ENCODE measurements at regions not wholly inside any gene's neighbourhood (a gene's known extent, or its start where the extent isn't known, plus 50 kb on each side); places are given as distances from the start of the nearest gene placed in this dataset.

GRCh38 chr18:37787452-37787851 is 221.9 kb upstream of the CELF4 start:
- no peak for DNase-seq

DNA sequence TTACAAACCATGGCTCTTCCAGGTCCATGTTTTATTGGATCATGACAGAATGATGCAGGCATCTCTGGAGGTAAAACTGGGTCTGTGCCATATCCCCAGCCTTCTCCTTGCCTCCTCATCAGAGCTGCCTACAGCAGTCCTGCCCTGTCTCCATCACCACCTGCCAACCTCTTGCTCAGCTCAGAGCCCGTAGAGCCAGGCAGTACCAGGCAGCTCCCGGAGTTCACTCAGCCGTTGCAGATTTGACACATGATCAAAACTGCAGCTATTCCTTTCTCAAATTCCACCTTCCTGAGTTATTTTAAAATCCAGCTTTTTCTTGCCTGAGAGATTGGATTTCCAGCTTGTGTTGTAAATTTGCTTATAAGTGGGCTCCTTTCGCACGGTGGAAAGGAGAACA is 218.2 kb upstream of the CELF4 start:
- DNase-seq, result no peak

DNA sequence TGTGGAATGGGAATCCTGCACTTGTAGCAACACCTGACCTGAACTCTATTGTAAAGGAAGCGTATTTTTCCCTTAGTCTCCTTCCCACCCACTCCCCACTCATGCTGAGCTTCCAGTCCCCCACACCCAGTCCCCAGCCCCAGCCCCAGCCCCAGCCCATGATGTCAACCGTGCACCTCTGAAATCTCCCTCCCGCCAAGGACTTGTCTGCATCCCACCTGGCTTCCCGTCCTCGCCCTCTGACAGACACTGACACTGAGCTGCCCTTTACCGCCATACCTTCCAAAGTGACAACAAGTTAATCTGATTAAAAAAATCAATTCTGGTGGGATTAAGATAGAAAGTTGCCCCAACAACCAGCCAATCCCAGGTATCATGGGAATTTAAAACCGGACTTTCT is 213.6 kb upstream of the CELF4 start:
- no peak for DNase-seq

DNA sequence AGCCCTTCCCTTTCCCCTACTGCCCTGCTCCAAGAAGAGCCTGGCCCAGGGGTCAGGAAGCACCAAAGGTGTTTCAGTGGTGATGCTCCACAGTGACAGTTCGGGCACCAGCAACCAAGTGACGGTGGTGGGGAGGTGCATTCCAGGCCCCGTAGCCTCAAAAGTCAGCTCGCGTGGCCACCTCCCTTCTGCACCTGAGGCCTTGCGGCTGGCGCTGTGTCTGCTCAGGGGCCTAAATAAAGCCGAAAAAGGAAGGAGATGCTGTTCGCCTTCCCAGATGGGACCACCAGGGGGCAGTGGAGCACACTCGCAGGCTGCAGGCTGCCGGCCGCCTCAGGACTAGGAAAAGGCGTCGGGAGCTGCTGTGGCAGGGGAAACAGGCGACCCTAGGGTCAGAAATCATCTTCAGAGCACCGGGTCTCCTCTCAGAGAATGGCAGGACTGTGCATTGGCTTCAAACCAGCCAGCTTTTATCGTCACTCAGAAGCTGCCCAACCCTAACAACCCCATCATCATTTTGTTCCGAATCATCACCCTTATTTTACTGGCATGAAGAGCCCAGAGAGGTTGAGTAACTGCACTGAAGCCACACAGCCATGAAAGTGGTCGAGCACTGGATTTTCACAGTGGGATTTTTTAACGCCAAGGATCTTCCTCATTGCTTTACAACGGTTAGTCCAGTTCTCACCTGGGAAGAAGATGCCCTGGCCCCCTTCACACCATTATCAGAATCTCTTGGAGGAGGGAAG is 213.0 kb upstream of the CELF4 start:
- DNase-seq, result no peak

GRCh38 chr18:37769826-37770225 is 204.2 kb upstream of the CELF4 start:
- no peak for DNase-seq

- no peak for DNase-seq
Measured at GRCh38 chr18:37764541-37765288, 199.1 kb upstream of the CELF4 start.

DNA sequence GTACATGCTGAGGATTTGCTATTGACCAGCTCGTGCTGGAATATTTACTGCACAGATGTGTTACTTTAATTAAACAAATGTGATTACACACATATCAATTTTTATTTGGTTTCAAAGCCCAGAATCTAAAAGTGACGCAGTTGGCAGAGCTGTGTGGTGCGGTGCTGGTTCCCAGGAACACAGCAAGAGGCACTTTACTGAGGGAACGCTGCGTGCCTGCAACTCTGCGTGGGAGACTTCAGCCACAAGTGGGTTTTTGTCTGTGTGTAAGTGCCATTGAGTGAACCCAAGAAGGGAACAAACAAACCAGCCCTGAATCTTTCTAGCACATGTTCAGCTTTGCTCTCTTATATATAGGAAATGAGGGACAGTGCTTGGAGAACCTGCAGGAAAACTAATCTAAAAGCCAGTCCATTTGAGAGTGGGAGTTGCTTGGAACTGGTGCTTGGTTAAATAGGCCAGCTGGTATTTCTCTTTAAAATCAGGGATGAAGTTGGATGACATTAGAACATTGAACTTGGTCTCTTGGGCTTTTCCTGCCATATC is 196.6 kb upstream of the CELF4 start:
- DNase-seq, result no peak

- DNase-seq, result no peak
Measured at GRCh38 chr18:37754141-37754540, 188.5 kb upstream of the CELF4 start.

DNA sequence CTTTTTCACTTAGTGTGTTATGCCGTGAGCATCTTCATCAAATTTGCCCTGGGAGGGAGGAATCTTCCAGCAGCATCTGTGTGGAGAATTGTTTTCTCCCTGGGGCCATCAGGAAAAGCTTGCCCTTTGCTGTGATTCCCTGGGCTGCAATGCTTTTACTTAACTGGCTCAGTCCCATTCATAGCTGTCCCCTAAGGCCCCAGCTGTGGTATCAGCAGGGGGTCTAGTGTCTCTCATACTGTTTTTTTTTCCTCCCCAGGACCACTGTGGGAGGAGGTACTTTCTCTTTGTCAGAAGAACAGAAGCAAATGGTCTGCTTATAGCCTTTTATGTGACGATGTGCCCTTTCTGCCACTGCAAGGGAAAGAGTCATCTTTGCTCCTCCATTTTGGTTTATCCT is 176.8 kb upstream of the CELF4 start:
- no peak for DNase-seq

GRCh38 chr18:37741032-37741623 is 175.5 kb upstream of the CELF4 start:
- no peak for DNase-seq

DNA sequence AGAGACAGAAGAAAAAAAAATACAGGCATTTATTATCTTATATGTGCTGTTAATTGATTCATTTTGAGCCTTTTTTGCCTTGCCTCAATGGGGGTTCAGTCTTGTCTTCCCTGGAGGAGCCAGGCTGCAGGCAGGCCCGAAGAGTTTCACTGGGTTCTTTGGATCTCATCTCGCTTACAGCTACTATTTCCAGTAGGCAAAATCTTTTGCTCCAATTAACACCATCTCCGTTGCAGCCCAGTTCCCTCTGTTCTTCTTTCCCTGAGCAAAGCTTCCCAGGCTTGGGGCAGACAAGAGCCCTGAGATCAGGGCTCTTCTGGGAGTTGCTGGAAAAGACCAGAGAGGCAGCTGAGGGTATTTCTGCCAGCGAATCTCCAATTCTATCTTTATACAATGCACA is 168.8 kb upstream of the CELF4 start:
- DNase-seq, result no peak

- DNase-seq, result no peak
Measured at GRCh38 chr18:37729716-37730115, 164.1 kb upstream of the CELF4 start.

GRCh38 chr18:37724206-37724605 is 158.6 kb upstream of the CELF4 start:
- DNase-seq, result no peak

DNA sequence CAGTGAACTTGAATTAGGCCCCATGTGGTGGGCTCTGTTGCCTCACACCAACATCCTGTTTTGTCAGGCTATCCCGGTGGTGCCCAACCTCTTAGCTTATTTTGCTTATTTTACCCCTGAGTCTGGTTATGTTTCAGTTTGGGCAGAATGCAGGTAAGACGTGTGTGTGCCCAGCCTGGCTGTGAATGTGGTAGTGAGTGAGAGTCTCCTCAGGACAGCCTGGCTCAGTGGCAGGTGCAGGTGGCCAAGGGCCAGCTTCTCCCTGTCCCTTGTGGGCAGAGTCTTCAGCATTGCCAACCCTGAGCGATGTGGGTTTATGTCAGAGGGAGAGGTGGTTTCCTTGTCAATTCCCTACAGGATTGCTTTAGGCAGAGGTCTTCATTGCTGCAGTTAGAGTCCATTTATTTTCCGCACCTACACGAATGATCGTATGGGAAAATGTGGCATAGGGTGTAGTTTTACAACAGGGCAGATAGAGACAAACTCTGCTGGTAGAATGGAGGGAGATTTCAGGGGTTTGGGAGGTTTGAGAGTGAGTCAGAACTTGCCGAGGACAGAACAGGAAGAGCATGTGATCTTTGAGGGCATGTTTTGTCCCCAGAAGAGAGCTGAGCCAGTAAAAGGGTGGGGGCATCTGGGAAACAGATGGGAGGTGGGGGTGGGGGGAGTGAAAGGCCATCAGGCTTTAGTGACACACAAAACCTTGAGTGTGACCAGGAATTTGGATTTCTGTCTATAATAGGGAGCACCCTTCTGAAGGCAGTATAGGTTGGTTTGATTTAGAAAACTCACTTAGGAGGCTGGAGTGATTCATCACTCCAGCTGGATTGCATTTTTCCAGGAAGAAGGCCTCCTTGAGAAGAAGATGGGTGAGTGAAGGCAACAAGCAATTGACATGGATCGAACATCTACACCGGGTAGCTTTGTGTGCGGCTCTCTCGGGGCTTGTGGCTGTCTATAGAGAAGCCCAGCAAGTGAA is 156.2 kb upstream of the CELF4 start:
- DNase-seq, result no peak

DNA sequence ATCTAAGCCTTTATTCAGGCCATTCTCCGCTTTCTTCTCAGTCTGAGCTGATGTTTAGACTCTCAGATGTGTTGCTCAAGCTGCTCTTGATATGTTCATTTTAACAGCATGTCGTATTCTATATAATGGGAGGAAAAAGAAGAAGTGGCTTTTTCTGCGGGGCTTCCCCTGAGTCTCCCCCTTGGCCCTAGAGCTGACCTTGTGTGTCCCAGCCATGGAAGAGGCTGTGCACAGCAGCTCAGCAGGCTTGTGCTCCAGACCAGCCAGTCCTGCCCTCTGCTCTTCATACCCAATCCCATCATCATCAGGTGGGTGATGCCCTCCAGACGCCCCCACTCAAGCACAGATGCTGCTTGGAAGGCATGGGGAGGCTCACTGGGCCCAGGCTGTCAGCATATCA is 155.1 kb upstream of the CELF4 start:
- DNase-seq, result no peak

DNA sequence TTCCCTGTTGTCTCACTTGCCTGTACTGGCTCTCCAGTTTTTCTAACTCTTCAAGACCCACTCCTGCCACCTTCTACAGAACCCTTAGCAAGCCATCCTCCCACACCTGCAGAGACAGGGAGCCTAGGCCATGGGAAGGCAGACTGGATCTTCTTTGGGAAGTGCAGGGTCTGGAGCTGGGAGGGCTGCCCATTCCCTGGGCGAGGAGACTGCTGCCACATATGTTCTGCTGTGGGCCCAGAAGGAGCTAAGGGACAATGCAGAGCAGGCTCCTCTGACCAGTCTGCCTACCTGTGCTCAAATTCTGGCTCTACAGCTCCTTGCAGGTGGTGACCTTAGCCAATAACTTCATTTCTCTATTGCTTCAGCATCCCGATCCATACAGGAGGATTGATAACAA is 152.1 kb upstream of the CELF4 start:
- no peak for DNase-seq

DNA sequence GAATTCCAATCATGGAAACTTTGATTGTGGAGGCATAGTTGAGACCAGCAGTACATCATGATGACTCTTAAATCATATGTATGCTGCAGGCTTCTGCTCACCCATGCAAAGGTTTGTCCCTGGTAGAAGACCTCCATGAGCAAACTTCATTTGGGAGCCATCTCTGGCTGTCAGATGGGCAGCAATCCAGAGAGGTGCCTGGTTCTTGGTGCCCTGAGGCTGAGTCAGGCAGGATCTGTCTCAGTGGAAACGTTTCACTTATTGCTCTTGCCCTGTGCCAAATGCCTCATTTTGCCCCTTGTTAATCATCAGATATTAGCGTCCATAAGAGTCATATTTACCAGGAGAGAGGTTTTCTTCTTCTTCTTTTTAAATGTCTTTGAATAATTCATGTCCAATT is 151.5 kb upstream of the CELF4 start:
- DNase-seq, result no peak

DNA sequence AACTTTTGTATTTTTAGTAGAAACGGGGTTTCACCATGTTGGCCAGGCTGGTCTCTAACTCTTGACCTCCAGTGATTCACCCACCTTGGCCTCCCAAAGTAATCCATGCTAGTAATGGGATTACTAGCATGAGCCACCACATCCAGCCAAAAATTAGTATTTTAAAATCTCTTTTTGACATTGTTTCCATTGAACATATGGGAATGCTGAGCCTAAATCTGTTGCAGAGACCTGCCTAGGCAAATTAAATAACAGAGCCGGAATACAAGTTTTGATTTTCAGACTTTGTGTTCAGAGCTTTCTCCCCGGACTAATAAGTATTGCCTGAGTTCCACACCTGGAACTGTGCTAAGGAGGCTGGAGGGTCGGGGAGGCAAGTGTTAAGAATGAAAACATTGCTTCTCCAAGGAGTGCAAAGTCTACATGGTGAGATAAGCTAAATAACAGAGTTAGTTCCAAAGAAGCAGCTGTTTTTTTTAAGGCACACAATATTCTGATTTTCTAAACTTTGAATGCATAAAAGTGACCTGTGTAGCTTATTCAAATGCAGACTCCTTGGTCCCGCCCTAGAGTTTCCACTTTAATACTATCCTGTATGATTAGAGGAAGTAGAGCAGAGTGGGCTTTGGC is 150.6 kb upstream of the CELF4 start:
- no peak for DNase-seq

DNA sequence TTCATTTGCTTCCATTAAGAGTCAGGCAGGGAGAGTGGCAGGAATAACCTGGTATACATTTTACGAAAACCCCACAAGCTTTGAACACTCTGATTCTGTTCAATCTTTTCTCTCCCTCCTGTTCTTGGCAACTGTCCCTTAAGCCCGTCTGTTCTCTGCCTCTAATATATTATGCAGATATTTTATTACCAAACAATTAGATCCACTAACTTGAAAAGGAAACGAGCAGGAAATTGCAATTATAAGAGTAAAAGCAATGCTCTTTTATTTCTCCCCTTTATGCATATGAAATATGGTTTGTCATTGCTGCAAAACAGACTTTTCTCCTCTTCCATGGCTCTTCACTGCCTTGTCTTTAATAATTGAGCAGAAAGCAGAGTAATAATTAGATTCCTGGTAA is 149.1 kb upstream of the CELF4 start:
- DNase-seq, result no peak

DNA sequence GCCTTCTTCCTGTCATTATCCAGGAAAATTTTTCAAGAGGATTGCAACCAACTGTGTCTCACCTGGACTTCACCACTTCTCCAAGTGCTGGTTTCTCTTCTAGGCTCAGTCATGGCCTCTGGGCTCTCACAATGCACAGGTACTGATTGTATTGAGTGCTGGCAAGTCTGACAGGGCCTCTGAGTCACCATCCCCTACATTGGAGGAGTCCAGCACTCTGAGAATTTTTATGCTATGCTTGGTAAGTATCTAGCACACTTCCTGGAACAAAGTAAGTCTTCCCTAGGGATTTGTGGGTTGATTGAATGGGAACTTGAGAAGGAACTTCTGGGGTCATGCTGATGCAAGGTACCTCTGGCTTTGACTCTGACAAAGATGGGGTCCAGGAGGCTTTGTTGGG is 147.2 kb upstream of the CELF4 start:
- DNase-seq, result no peak

DNA sequence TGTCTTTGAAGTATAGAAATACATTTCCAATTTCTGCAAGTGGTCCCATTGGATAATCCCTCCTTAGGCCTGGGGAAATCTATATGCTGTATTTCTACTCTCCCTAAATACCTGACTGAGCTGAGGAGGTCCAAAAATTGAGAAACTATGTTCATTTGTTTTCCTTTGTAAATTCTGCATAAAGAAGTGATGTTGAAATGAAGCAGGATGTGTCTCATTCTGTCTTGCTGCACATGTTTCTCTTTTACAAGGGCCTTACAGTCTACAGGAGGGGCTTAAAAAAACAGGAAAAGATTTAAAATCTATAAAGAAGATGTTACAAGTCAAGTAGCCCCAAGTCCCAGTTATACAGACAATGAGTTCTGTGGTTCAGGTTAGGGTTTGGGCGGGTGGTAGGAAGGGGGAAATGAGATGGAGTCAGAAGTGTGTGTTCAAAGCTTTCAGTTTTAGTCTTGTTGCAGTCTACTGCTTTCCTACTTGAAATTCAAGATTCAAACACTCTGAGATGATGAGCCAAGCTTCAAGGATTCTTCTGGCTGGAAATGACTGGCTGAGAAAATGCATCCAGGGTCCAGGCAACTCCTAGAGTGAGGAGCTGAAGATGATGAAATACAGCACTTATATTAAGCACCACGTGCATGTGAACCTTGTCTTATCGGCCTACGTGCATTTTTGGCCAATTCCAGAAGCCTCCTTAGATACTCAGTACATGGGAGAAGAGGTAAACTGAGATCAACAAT is 146.3 kb upstream of the CELF4 start:
- DNase-seq, result no peak

- no peak for DNase-seq
Measured at GRCh38 chr18:37710726-37711125, 145.1 kb upstream of the CELF4 start.
